Coronary artery (tissue), 2 donors: ENCODE measurements at regions not wholly inside any gene's neighbourhood (a gene's known extent, or its start where the extent isn't known, plus 50 kb on each side); places are given as distances from the start of the nearest gene placed in this dataset.

ENCODE experiments used
- DNase-seq: peaks from one replicate; pipeline ENCODE4 v3.0.0-alpha.2; 2017; ENCODE audit warnings: low spot score
- H3K27ac ChIP-seq, 2 donors: fragments of 200-600 bp; sonication (generic); one replicate each; pipeline ENCODE4 v1.5.1; 2016 to 2019
- H3K4me3 ChIP-seq: fragments of 200-600 bp; sonication (generic); 2 replicates; pipeline ENCODE4 v1.5.1; 2016; ENCODE audit warnings: mild to moderate bottlenecking, moderate library complexity
- TF ChIP-seq, protein P1 (sequence below): fragments of 200-600 bp; sonication (generic); IDR thresholded peaks from one replicate; pipeline ENCODE4 v1.5.1; 2019; ENCODE audit warnings: antibody characterized with exemption

DNA sequence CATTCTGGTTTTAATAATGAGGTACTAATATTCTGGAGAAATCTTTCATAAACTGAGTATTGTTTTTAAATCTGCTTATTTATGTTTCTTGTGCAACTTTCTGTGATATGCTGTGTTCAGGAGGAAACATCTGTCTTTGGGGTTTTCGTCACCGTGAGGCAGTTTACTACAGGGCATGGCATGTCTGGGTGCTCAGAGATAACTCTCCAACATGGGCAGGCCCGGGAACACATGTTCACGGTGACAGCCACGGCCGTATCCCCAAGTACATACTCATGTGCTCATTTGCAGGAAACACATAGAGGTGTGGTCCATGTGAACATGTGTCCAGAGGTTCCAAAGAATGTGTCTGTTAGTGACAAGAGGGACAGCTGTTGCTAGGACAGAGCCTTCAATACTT, 62.1 kb upstream of the CNKSR3 start:
- H3K4me3 ChIP-seq, result no peak overlapping the region
- H3K27ac ChIP-seq, result no peak overlapping the region
- no peak for DNase-seq
- TF ChIP-seq, protein P1, sequence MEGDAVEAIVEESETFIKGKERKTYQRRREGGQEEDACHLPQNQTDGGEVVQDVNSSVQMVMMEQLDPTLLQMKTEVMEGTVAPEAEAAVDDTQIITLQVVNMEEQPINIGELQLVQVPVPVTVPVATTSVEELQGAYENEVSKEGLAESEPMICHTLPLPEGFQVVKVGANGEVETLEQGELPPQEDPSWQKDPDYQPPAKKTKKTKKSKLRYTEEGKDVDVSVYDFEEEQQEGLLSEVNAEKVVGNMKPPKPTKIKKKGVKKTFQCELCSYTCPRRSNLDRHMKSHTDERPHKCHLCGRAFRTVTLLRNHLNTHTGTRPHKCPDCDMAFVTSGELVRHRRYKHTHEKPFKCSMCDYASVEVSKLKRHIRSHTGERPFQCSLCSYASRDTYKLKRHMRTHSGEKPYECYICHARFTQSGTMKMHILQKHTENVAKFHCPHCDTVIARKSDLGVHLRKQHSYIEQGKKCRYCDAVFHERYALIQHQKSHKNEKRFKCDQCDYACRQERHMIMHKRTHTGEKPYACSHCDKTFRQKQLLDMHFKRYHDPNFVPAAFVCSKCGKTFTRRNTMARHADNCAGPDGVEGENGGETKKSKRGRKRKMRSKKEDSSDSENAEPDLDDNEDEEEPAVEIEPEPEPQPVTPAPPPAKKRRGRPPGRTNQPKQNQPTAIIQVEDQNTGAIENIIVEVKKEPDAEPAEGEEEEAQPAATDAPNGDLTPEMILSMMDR, result no peak

DNA sequence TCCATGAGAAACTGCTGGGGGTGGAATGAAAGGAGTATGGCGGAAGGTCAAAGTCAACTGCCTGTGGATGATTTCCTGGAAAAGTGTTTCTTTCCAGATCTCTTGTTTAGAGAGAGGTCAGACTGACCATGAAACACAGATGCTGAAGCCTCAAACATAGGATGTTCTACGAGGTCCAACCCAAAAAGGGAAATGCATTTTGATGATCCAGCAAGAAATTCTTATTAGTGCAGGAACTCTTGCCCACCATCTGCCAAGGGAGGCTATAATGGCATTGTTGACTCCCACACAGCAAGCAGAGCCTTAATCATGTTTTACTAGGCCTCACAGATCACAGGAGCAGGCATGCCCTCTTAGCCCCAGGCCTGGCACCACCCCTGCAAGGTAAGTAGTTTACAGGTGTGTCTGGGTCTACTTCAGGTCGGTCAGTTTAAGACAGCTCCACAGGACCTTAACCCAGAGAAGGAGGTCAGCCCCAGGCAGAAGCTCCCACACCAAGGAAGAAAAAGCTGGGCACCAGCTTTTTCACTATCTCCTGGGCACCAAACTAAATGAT, 67.6 kb upstream of the CNKSR3 start:
- DNase-seq, result no peak
- TF ChIP-seq, protein P1, result no peak
- no peak overlapping the region for H3K27ac ChIP-seq
- H3K4me3 ChIP-seq, result no peak overlapping the region

GRCh38 chr6:154579046-154579445, 68.6 kb upstream of the CNKSR3 start:
- Histone ChIP-seq H3K27ac (no peak overlapping the region), H3K4me3 (no peak overlapping the region)
- no peak for DNase-seq
- TF ChIP-seq, protein P1, result no peak

- DNase-seq, result no peak
- Histone ChIP-seq H3K4me3 (no peak overlapping the region), H3K27ac (no peak overlapping the region)
- TF ChIP-seq, protein P1, result no peak
Measured at GRCh38 chr6:154579485-154579884, 69.0 kb upstream of the CNKSR3 start.

GRCh38 chr6:154580397-154581135, 70.1 kb upstream of the CNKSR3 start:
- TF ChIP-seq, protein P1, result no peak
- DNase-seq, result no peak
- no peak overlapping the region for H3K4me3 ChIP-seq
- no peak overlapping the region for H3K27ac ChIP-seq

- no peak for DNase-seq
Measured at GRCh38 chr6:154582696-154583095, 72.2 kb upstream of the CNKSR3 start.

More at GRCh38 chr6:154582696-154583095, 72.2 kb upstream of the CNKSR3 start:
- no peak overlapping the region for H3K27ac ChIP-seq
- TF ChIP-seq, protein P1, result no peak
- H3K4me3 ChIP-seq, result no peak overlapping the region
